ENCODE measurements at regions not wholly inside any gene's neighbourhood (a gene's known extent, or its start where the extent isn't known, plus 50 kb on each side); places are given as distances from the start of the nearest gene placed in this dataset.

GRCh38 chr5:57960569-57960968 lies 478.0 kb upstream of the ACTBL2 start:
- TF ChIP-seq EZH2phosphoT487 (IDR thresholded peaks at IDR 0.05; ENCODE audit: low read length) (no peak), CTCF (IDR thresholded peaks at IDR 0.05; ENCODE audit: low read length) (no peak), EZH2 (optimal IDR thresholded peaks at IDR 0.05; ENCODE audit: low read depth, low read length) (no peak)

All from MM.1S (cell line).